ENCODE measurements at regions not wholly inside any gene's neighbourhood (a gene's known extent, or its start where the extent isn't known, plus 50 kb on each side); places are given as distances from the start of the nearest gene placed in this dataset.

GRCh38 chr21:24450119-24450518 is 1157.2 kb downstream of the MRPL39 start:
- Histone ChIP-seq H3K9me3 (no peaks in the 10 kb centered on the region), H3K27ac (no peak overlapping the region), H3K4me1 (ENCODE audit: insufficient read depth) (no peaks in the 10 kb centered on the region), H3K27me3 (no peaks in the 10 kb centered on the region), H3K36me3 (no peaks in the 10 kb centered on the region), H3K4me3 (no peak overlapping the region)
- no peak for DNase-seq
- intact Hi-C loops (cut with DNase I), result loop anchor here in 1 of 4 donors (10.0 kb wide), 1 partner anchor 205 kb away; no protein-coding TSS in a partner anchor
- TF ChIP-seq POLR2A (IDR thresholded peaks at IDR 0.05), result no peak
- no peak for TF ChIP-seq EP300 (IDR thresholded peaks at IDR 0.05)
- TF ChIP-seq, protein P1, sequence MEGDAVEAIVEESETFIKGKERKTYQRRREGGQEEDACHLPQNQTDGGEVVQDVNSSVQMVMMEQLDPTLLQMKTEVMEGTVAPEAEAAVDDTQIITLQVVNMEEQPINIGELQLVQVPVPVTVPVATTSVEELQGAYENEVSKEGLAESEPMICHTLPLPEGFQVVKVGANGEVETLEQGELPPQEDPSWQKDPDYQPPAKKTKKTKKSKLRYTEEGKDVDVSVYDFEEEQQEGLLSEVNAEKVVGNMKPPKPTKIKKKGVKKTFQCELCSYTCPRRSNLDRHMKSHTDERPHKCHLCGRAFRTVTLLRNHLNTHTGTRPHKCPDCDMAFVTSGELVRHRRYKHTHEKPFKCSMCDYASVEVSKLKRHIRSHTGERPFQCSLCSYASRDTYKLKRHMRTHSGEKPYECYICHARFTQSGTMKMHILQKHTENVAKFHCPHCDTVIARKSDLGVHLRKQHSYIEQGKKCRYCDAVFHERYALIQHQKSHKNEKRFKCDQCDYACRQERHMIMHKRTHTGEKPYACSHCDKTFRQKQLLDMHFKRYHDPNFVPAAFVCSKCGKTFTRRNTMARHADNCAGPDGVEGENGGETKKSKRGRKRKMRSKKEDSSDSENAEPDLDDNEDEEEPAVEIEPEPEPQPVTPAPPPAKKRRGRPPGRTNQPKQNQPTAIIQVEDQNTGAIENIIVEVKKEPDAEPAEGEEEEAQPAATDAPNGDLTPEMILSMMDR (IDR thresholded peaks at IDR 0.05), result no peak
- WGBS, 3 donors, result 80 to 83% (median 80%) methylated on average over 3 of the region's 3 CpGs

GRCh38 chr21:24445517-24445916 is 1161.8 kb downstream of the MRPL39 start:
- TF ChIP-seq, protein P1 (IDR thresholded peaks at IDR 0.05), result no peak
- no peak for TF ChIP-seq EP300 (IDR thresholded peaks at IDR 0.05)
- no peak for TF ChIP-seq POLR2A (IDR thresholded peaks at IDR 0.05)
- WGBS, 3 donors, result 82 to 90% (median 83%) methylated on average over 1 of the region's 1 CpG
- no peaks in the 10 kb centered on the region for H3K27me3 ChIP-seq
- H3K27ac ChIP-seq, result no peak overlapping the region
- H3K4me3 ChIP-seq, result no peak overlapping the region
- intact Hi-C loops (cut with DNase I), result no loop called here
- no peak for DNase-seq
- H3K36me3 ChIP-seq, result no peaks in the 10 kb centered on the region
- no peaks in the 10 kb centered on the region for H3K4me1 ChIP-seq (ENCODE audit: insufficient read depth)
- H3K9me3 ChIP-seq, result no peaks in the 10 kb centered on the region

DNA sequence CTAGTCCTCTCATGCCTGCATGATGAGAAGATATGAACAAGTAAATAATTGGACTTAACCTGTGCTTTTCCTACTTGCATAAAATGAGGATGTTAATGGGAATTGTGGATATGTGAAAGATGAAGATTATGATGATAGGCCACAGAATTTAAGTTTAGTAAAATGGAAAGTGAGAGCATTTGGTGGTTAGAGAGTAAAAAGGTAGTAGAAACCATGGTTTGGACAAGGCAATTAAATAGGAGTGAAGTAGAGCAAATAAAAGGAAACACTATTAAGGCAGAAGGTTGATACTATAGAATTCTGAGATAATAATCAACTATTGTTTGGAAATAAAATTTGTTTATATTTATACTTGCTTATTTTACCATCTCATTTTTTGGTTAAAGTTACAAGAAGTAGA is 1162.5 kb downstream of the MRPL39 start:
- H3K9me3 ChIP-seq, result no peaks in the 10 kb centered on the region
- no peaks in the 10 kb centered on the region for H3K36me3 ChIP-seq
- no peaks in the 10 kb centered on the region for H3K4me1 ChIP-seq (ENCODE audit: insufficient read depth)
- intact Hi-C loops (cut with DNase I), result no loop called here
- no peak for DNase-seq
- no peak overlapping the region for H3K4me3 ChIP-seq
- H3K27me3 ChIP-seq, result no peaks in the 10 kb centered on the region
- TF ChIP-seq, protein P1 (IDR thresholded peaks at IDR 0.05), result no peak
- no peak overlapping the region for H3K27ac ChIP-seq

- H3K4me3 ChIP-seq, result no peak overlapping the region
- no peak overlapping the region for H3K27ac ChIP-seq
- no peak for DNase-seq
- no peaks in the 10 kb centered on the region for H3K27me3 ChIP-seq
- H3K4me1 ChIP-seq (ENCODE audit: insufficient read depth), result no peaks in the 10 kb centered on the region
- no peaks in the 10 kb centered on the region for H3K9me3 ChIP-seq
- intact Hi-C loops (cut with DNase I), result no loop called here
- TF ChIP-seq POLR2A (IDR thresholded peaks at IDR 0.05) (no peak), EP300 (IDR thresholded peaks at IDR 0.05) (no peak)
- TF ChIP-seq, protein P1 (IDR thresholded peaks at IDR 0.05), result no peak
- no peaks in the 10 kb centered on the region for H3K36me3 ChIP-seq
- WGBS, 3 donors, result 59% methylated on average over 1 of the region's 1 CpG
Observed at GRCh38 chr21:24436236-24436635, 1171.0 kb downstream of the MRPL39 start.
